MM.1S (cell line): ENCODE measurements at regions not wholly inside any gene's neighbourhood (a gene's known extent, or its start where the extent isn't known, plus 50 kb on each side); places are given as distances from the start of the nearest gene placed in this dataset.

Experiments used
- EZH2 ChIP-seq: fragments of 300-600 bp; sonication (generic); optimal IDR thresholded peaks from 2 replicates; pipeline ENCODE3; 2017; ENCODE audit warnings: low read depth, mild to moderate bottlenecking, antibody characterized with exemption, low read length, mixed read lengths
- EZH2phosphoT487 ChIP-seq: fragments of 300-600 bp; sonication (generic); IDR thresholded peaks from 2 replicates; pipeline ENCODE4 v1.6.1; 2018; ENCODE audit warnings: antibody characterized with exemption, low read length
- TF ChIP-seq, protein P1 (sequence below): fragments of 300-600 bp; sonication (generic); IDR thresholded peaks from 2 replicates; pipeline ENCODE4 v1.5.1; 2016; ENCODE audit warnings: antibody characterized with exemption, low read length, mixed read lengths

DNA sequence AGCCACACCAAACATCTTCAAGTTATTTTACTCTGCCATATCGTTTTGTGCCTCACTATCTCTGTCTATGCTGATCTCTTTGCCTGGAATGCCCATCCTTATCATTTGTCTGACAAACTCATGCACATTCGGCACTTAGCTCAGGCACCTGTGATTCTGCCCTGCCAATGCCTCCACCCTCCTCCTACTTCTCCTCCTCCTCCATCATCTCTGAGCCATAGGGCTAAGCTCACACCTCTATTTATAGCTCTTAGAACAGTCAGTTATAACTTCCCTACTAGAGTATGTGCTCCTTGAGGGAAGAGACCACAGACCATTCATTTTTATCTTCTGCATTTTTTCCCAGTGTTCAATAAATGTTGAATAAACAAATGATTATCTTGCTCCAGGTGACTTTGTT is 51.2 kb upstream of the CDK13 start:
- no peak for TF ChIP-seq EZH2
- TF ChIP-seq, protein P1, sequence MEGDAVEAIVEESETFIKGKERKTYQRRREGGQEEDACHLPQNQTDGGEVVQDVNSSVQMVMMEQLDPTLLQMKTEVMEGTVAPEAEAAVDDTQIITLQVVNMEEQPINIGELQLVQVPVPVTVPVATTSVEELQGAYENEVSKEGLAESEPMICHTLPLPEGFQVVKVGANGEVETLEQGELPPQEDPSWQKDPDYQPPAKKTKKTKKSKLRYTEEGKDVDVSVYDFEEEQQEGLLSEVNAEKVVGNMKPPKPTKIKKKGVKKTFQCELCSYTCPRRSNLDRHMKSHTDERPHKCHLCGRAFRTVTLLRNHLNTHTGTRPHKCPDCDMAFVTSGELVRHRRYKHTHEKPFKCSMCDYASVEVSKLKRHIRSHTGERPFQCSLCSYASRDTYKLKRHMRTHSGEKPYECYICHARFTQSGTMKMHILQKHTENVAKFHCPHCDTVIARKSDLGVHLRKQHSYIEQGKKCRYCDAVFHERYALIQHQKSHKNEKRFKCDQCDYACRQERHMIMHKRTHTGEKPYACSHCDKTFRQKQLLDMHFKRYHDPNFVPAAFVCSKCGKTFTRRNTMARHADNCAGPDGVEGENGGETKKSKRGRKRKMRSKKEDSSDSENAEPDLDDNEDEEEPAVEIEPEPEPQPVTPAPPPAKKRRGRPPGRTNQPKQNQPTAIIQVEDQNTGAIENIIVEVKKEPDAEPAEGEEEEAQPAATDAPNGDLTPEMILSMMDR, result no peak
- TF ChIP-seq EZH2phosphoT487, result no peak
